ENCODE measurements at regions not wholly inside any gene's neighbourhood (a gene's known extent, or its start where the extent isn't known, plus 50 kb on each side); places are given as distances from the start of the nearest gene placed in this dataset.
"Not testable (repeated sequence)": the region's sequence is repeated elsewhere in the genome, so short reads cannot be mapped to it uniquely, and the experiment has no call there.

GRCh38 chr20:6347916-6348315, 225.1 kb upstream of the FERMT1 start:
- DNase-seq (ENCODE audit: low read depth), result no peak
- no peak for TF ChIP-seq CTCF (IDR thresholded peaks at IDR 0.05; ENCODE audit: control insufficient read depth, insufficient read depth, low read depth, low read length, missing control alignments)
- no peak overlapping the region for H3K4me3 ChIP-seq (ENCODE audit: control insufficient read depth, low read depth, low read length)

GRCh38 chr20:6341491-6341890, 218.7 kb upstream of the FERMT1 start:
- no peak for DNase-seq (ENCODE audit: low read depth)
- no peak for TF ChIP-seq CTCF (IDR thresholded peaks at IDR 0.05; ENCODE audit: control insufficient read depth, insufficient read depth, low read depth, low read length, missing control alignments)
- H3K4me3 ChIP-seq (ENCODE audit: control insufficient read depth, low read depth, low read length), result no peak overlapping the region

- H3K4me3 ChIP-seq (ENCODE audit: control insufficient read depth, low read depth, low read length), result no peak overlapping the region
- no peak for DNase-seq (ENCODE audit: low read depth)
- no peak for TF ChIP-seq CTCF (IDR thresholded peaks at IDR 0.05; ENCODE audit: control insufficient read depth, insufficient read depth, low read depth, low read length, missing control alignments)
Measured at GRCh38 chr20:6339176-6339575, 216.3 kb upstream of the FERMT1 start.

- no peak for DNase-seq (ENCODE audit: low read depth)
- no peak overlapping the region for H3K4me3 ChIP-seq (ENCODE audit: control insufficient read depth, low read depth, low read length)
- TF ChIP-seq CTCF (IDR thresholded peaks at IDR 0.05; ENCODE audit: control insufficient read depth, insufficient read depth, low read depth, low read length, missing control alignments), result no peak
Measured at GRCh38 chr20:6333110-6333509, 210.3 kb upstream of the FERMT1 start.

- DNase-seq (ENCODE audit: low read depth); H3K4me3 ChIP-seq (ENCODE audit: control insufficient read depth, low read depth, low read length): not testable (repeated sequence)
Measured at GRCh38 chr20:6321235-6321634, 198.4 kb upstream of the FERMT1 start.

GRCh38 chr20:6311841-6312655, 189.2 kb upstream of the FERMT1 start:
- TF ChIP-seq CTCF (IDR thresholded peaks at IDR 0.05; ENCODE audit: control insufficient read depth, insufficient read depth, low read depth, low read length, missing control alignments), result no peak
- no peak for DNase-seq (ENCODE audit: low read depth)
- no peak overlapping the region for H3K4me3 ChIP-seq (ENCODE audit: control insufficient read depth, low read depth, low read length)

- TF ChIP-seq CTCF (IDR thresholded peaks at IDR 0.05; ENCODE audit: control insufficient read depth, insufficient read depth, low read depth, low read length, missing control alignments), result no peak
- H3K4me3 ChIP-seq (ENCODE audit: control insufficient read depth, low read depth, low read length), result no peak overlapping the region
- no peak for DNase-seq (ENCODE audit: low read depth)
Measured at GRCh38 chr20:6311097-6311496, 188.3 kb upstream of the FERMT1 start.

All from AG09309 (cell line).